ENCODE measurements at regions not wholly inside any gene's neighbourhood (a gene's known extent, or its start where the extent isn't known, plus 50 kb on each side); places are given as distances from the start of the nearest gene placed in this dataset.

DNA sequence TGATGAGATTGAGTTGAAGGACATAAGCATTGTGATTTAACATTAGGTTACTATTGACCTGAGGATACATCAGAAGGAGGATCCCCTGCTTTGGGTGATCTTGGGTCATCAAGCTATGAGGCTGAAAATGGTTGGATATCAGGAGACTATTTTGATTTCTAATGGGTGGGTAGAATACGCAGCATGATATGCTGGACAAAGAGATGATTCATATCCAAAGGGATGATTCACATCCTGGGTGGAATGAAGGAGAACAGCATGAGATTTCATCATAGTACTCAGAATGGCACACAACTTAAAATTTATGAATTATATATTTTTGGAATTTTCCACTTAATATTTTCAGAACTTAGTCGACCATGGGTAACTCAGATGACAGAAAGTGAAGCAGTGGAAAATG lies 1759.5 kb upstream of the C9orf72 start:
- no peak overlapping the region for H3K27ac ChIP-seq (ENCODE audit: insufficient read depth, low read depth, low read length)
- H3K9ac ChIP-seq (replicated peaks; ENCODE audit: extremely low read depth, insufficient read depth, low read length) = no peak overlapping the region
- no peak overlapping the region for H3K4me3 ChIP-seq (replicated peaks in 1 of 3; ENCODE audit: insufficient read depth in 1 of 3, low read depth in 1 of 3, low read length in 3 of 3)
- no peak overlapping the region for H2AFZ ChIP-seq (ENCODE audit: low read depth, low read length)
- H3K9me3 ChIP-seq (replicated peaks; ENCODE audit: control insufficient read depth, insufficient read depth, low read length) = peaks cover 2% of the 10 kb centered on the region
- no peaks in the 10 kb centered on the region for H3K9me1 ChIP-seq (replicated peaks; ENCODE audit: control insufficient read depth, extremely low read depth, insufficient read depth, low read length)
- H4K20me1 ChIP-seq (replicated peaks; ENCODE audit: control insufficient read depth, extremely low read depth, insufficient read depth, low read length) = no peaks in the 10 kb centered on the region
- dilution Hi-C loops (cut with MboI; ENCODE audit: extremely low pct_ligation_motif_present, low sequenced_read_pairs) (no loop called here), intact Hi-C loops (cut with micrococcal nuclease) (no loop called here)
- no TSS peak for BruUV-seq (replicated peaks)
- no peak overlapping the region for H3K4me2 ChIP-seq (ENCODE audit: insufficient read depth, low read length)
- POLR2A ChIA-PET = no interaction called here
- TF ChIP-seq FOS (IDR thresholded peaks at IDR 0.05; ENCODE audit: borderline replicate concordance, insufficient read depth, low read length) (no peak), JUN (IDR thresholded peaks at IDR 0.05; ENCODE audit: borderline replicate concordance, insufficient read depth, insufficient read length, low read depth) (no peak), POLR2A (IDR thresholded peaks at IDR 0.05; ENCODE audit: low read depth, low read length) (no peak)
- TF ChIP-seq, protein P1, sequence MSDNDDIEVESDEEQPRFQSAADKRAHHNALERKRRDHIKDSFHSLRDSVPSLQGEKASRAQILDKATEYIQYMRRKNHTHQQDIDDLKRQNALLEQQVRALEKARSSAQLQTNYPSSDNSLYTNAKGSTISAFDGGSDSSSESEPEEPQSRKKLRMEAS (IDR thresholded peaks at IDR 0.05; ENCODE audit: insufficient read depth, insufficient read length) = no peak
- no peaks in the 10 kb centered on the region for H3K4me1 ChIP-seq (ENCODE audit: control insufficient read depth, extremely low read depth, insufficient read depth, low read length)
- CTCF ChIA-PET = no interaction called here
- no peaks in the 10 kb centered on the region for H3K79me2 ChIP-seq (ENCODE audit: control insufficient read depth, insufficient read depth, low read length)
- no peak for DNase-seq (ENCODE audit: low read depth, low spot score)
- H3K36me3 ChIP-seq (ENCODE audit: control insufficient read depth in 2 of 2, extremely low read depth in 1 of 2, insufficient read depth in 2 of 2, low read length in 2 of 2) = no peaks in the 10 kb centered on the region
- H3K27me3 ChIP-seq (ENCODE audit: control insufficient read depth in 2 of 2, insufficient read depth in 2 of 2, low read length in 2 of 2) = no peaks in the 10 kb centered on the region
- FAIRE-seq = no peak

DNA sequence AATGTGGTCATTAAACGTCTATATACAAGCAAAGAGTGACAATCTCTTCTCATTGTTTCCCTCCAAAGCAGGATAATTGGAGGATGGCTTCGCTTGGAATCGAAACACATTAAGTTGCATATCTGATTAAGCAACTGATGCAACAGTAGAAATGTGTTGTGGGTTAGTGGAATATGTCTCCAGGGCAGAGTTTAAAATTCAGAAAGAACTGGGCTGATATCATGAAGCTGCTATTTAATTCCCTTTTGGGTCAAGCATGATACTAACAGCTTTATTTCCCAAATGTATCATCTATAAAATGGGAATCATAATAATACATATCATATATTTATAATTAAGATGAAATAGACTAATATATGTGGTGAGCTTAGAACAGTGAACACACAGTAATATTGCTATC lies 1763.0 kb upstream of the C9orf72 start:
- TF ChIP-seq, protein P2, sequence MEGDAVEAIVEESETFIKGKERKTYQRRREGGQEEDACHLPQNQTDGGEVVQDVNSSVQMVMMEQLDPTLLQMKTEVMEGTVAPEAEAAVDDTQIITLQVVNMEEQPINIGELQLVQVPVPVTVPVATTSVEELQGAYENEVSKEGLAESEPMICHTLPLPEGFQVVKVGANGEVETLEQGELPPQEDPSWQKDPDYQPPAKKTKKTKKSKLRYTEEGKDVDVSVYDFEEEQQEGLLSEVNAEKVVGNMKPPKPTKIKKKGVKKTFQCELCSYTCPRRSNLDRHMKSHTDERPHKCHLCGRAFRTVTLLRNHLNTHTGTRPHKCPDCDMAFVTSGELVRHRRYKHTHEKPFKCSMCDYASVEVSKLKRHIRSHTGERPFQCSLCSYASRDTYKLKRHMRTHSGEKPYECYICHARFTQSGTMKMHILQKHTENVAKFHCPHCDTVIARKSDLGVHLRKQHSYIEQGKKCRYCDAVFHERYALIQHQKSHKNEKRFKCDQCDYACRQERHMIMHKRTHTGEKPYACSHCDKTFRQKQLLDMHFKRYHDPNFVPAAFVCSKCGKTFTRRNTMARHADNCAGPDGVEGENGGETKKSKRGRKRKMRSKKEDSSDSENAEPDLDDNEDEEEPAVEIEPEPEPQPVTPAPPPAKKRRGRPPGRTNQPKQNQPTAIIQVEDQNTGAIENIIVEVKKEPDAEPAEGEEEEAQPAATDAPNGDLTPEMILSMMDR (IDR thresholded peaks at IDR 0.05; ENCODE audit: extremely low read depth in 1 of 2, insufficient read depth in 1 of 2, low read depth in 1 of 2, low read length in 2 of 2) = no peak
- no peak for TF ChIP-seq EZH2 (IDR thresholded peaks at IDR 0.05; ENCODE audit: borderline replicate concordance, low read depth, low read length, severe bottlenecking)
- TF ChIP-seq MYC (IDR thresholded peaks at IDR 0.05; ENCODE audit: low read depth, low read length) = no peak
- TF ChIP-seq FOS (IDR thresholded peaks at IDR 0.05; ENCODE audit: borderline replicate concordance, insufficient read depth, low read length) = no peak
- dilution Hi-C loops (cut with MboI; ENCODE audit: extremely low pct_ligation_motif_present, low sequenced_read_pairs) = no loop called here

More for the DNA sequence above, 1763.0 kb upstream of the C9orf72 start:
- no peaks in the 10 kb centered on the region for H3K27me3 ChIP-seq (ENCODE audit: control insufficient read depth in 2 of 2, insufficient read depth in 2 of 2, low read length in 2 of 2)
- no peak overlapping the region for H3K27ac ChIP-seq (ENCODE audit: insufficient read depth, low read depth, low read length)
- FAIRE-seq = no peak
- H3K9me3 ChIP-seq (replicated peaks; ENCODE audit: control insufficient read depth, insufficient read depth, low read length) = no peaks in the 10 kb centered on the region
- no peaks in the 10 kb centered on the region for H4K20me1 ChIP-seq (replicated peaks; ENCODE audit: control insufficient read depth, extremely low read depth, insufficient read depth, low read length)
- no peaks in the 10 kb centered on the region for H3K79me2 ChIP-seq (ENCODE audit: control insufficient read depth, insufficient read depth, low read length)
- H3K36me3 ChIP-seq (ENCODE audit: control insufficient read depth in 2 of 2, extremely low read depth in 1 of 2, insufficient read depth in 2 of 2, low read length in 2 of 2) = no peaks in the 10 kb centered on the region
- H2AFZ ChIP-seq (ENCODE audit: low read depth, low read length) = no peak overlapping the region
- intact Hi-C loops (cut with micrococcal nuclease) = no loop called here
- no peak overlapping the region for H3K4me2 ChIP-seq (ENCODE audit: insufficient read depth, low read length)
- H3K4me3 ChIP-seq (replicated peaks in 1 of 3; ENCODE audit: insufficient read depth in 1 of 3, low read depth in 1 of 3, low read length in 3 of 3) = no peak overlapping the region
- CTCF ChIA-PET = no interaction called here
- no TSS peak for BruUV-seq (replicated peaks)
- no peak for DNase-seq (ENCODE audit: low read depth, low spot score)
- POLR2A ChIA-PET = no interaction called here
- H3K9ac ChIP-seq (replicated peaks; ENCODE audit: extremely low read depth, insufficient read depth, low read length) = no peak overlapping the region
- no peaks in the 10 kb centered on the region for H3K4me1 ChIP-seq (ENCODE audit: control insufficient read depth, extremely low read depth, insufficient read depth, low read length)
- H3K9me1 ChIP-seq (replicated peaks; ENCODE audit: control insufficient read depth, extremely low read depth, insufficient read depth, low read length) = no peaks in the 10 kb centered on the region
